NCI-H2196 treated with DMSO at 0.1 percent for 48 hours (cell line): ENCODE measurements at regions not wholly inside any gene's neighbourhood (a gene's known extent, or its start where the extent isn't known, plus 50 kb on each side); places are given as distances from the start of the nearest gene placed in this dataset.

ENCODE experiments used
- DNase-seq: peaks from one replicate; lab custom pipeline; 2025; ENCODE audit not compliant: unreplicated experiment; lab: John Stamatoyannopoulos, UW

DNA sequence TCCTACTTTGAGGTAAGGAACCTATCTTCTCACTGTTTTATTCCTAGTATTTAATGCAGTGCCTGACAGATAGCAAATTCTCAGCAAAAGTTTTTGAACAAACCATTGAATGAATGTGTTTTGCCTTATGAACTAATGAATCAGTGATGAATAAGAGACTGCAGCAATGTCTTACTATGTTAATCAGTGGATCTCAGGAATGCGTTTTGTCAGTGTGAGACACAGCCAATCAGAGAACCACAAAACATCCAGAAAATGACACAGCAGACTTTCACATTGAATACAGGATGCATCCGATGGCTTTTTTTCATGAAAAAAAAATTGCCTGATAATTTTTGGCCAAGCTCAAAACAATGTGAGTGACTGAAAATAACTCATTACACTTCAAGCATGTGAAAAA is 270.5 kb downstream of the BMP2 start:
- DNase-seq, result no peak

DNA sequence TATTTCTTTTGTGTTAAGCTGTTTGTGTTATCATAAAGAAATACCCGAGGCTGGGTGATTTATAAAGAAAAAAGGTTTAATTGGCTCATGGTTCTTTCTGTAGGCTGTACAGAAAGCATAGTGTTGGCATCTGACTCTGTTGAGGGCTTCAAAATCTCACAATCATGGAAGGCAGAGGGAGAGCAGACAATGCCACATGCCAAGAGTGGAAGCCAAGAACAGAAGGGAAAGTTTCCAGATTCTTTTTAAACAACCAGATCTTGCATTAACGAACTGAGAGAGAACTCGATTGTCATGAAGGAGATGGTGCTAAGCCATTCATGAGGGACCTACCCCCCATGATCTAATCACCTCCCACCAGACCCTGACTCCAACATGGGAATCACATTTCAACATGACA is 290.1 kb downstream of the BMP2 start:
- no peak for DNase-seq

DNA sequence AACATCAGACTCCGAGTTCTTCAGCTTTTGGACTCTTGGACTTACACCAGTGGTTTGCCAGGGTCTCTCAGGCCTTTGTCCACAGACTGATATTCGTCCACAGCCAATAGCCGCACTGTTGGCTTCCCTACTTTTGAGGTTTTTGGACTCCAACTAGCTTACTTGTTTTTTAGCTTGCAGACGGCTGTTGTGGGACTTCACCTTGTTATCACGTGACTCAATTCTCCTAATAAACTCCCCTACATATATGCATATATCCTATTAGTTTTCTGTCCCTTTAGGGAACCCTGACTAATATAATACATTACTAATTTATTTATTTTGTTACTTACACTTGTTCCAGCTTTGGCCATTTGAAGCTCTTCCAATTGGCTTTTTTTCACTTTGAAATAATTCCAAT is 311.3 kb downstream of the BMP2 start:
- no peak for DNase-seq

DNA sequence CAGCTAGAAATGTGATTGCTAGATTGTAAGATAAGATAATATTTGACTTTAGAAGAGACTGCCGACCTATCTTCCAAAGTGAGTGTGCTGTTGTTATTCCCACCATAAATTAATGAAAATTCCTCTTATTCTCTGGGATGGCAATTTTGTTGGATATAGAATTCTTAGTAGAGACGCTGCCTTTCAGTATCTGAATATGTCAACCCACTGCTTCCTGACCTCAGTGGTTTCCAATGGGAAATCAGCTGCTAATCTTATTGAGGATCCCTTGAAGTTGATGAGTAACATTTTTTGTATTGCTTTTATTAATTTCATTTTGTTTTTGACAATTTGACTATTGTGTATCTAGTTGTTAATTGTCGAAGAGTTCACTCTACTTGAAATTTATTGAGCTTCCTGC is 313.0 kb downstream of the BMP2 start:
- no peak for DNase-seq

DNA sequence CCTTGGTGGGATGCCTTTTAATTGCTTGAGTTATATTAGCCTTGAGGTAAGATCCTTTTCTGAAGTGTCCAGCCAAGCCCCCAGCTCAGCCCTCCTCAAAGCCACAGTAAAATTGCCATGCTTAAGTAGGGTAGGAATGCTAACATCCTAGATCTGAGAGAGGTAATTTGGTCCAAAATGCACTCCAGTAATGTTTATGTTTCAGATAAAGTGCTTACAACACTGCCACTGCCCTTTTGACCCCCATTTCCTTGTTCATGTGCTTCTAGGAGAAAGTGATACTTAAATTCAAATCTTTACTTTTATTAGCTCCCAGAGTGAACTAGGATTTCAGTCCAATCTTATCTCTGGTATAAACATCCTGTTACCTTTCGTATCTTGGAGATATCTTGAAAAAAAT is 318.0 kb downstream of the BMP2 start:
- DNase-seq, result no peak

DNA sequence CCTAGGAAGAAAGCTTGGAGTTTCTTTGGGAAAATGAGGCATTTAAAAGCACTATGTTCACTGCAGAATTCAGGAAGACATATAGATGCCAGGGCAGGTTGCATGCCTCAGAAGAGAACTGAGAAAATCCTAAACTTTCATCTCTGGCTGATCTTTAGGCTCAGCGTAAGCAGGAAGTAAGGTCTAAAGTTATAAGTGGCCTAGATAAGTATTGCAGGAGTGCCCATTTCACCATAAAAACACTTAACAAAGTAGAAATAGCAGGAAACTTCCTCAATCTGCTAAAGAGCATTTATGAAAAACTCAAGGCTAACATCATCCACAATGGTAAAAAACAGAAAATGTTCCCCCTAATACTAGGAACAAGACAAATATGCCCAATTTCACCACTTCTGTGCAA is 320.3 kb downstream of the BMP2 start:
- DNase-seq, result no peak

DNA sequence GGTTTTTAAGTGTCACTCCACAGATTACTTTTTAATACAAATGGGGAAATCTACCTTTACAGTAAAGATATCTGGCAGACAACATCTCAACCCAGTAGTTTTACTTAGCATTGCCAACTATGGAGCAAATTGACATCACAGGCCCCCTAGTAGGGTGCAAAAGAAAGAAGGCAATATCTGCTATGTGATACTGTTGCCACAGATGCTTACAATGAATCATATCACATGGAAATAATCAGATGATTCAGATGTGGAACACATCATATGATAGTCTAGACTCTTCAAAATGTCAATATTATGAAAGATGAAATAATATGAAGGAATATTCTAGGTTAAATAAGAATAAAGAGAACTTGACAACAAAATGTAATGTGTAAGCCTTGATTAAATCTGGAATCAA is 322.5 kb downstream of the BMP2 start:
- DNase-seq, result no peak

DNA sequence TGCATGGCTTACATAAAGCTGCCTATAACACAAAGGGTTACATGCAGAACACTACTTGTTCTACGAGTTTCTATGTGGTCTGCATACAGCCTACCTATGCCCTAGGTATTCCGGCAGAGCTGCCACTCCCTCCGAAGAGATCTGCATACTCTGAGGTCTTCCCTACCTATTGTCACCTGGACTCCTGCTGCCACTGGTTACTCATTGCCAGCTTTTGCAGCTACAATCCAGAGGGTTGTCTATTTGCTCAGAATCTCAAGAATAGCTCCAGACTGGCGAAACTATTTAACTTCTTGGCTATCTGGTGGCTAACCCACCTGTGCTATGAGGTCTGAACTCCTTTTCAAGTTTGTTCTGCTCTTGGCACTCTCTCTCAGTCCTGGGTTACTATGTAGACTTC is 323.3 kb downstream of the BMP2 start:
- no peak for DNase-seq

DNA sequence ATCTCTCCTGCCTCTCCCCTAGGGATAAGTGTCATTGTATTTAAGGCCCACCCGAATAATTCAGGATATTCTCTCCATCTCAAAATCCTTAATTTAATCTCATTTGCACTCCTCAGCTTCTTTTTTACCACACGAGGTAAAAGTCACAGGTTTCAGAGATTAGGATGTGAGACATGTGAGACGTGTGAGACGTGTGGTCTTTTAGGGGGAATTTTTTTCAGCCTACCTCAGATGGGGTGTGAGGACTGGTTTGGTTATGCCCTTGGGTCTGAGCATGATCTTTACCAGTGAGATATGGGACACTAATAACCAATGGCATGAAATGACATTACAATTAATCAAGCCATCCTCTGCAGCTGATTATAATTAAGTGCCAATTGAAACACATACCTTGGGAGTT is 324.2 kb downstream of the BMP2 start:
- DNase-seq, result no peak

DNA sequence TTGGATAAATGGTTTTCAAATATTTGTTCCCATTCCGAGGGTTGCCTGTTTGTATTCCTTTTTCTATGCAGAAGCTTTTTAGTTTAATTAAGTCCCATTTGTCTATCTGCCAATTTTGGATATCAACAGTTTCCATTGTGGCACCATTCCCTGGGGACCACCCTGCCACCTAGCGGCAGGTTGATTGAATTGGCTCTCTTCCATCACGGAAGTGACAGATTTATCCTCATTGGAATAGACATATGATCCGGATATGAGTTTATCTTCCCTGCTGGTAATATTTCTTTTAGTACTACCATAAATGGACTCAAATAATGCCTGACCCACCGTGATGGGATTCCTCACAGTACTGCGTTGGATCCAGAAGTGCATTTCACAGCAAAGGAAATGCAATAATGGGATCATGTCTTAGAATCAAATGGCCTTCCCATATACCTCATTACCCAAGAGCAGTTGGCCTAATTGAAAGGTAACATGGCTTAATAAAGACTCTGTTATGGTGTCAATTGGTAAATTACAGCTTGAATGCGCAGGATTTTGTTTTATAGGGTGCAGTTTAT is 327.0 kb downstream of the BMP2 start:
- DNase-seq, result no peak

DNA sequence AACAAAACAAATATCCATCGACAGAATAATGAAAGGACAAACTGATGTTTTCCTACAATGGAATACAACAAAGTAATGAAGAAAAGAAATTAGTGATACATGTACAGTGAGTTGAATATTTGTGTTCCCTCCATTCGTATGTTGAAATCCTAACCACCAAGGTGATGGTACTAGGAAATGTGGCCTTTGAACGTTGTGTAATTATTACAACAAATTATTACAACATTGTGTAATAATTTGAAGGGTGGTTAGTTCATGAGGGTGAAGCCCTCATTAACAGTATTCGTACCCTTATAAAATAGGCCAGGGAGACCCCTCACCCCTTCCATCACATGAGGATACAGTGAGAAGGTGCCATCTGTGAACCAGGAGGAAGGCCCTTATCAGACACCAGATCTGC is 339.4 kb downstream of the BMP2 start:
- no peak for DNase-seq

DNA sequence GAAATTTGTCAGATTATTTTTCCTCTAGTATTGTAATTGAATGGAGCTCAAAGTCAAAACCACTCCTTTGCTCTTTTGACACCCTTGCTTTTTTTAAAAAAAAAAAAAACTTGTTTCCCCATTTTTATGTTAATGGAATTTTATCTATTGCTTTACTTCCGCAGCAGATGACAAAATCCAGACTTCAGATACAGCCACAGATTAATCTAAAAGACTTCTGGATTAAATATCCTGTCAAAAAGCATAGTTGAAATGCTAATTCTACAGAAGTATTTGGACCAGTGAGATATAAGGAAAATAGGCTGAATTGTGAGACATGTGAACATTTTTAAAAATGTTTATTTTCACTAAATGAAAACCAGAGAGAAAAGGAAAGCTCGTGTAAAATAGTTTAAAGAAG is 341.4 kb downstream of the BMP2 start:
- no peak for DNase-seq

DNA sequence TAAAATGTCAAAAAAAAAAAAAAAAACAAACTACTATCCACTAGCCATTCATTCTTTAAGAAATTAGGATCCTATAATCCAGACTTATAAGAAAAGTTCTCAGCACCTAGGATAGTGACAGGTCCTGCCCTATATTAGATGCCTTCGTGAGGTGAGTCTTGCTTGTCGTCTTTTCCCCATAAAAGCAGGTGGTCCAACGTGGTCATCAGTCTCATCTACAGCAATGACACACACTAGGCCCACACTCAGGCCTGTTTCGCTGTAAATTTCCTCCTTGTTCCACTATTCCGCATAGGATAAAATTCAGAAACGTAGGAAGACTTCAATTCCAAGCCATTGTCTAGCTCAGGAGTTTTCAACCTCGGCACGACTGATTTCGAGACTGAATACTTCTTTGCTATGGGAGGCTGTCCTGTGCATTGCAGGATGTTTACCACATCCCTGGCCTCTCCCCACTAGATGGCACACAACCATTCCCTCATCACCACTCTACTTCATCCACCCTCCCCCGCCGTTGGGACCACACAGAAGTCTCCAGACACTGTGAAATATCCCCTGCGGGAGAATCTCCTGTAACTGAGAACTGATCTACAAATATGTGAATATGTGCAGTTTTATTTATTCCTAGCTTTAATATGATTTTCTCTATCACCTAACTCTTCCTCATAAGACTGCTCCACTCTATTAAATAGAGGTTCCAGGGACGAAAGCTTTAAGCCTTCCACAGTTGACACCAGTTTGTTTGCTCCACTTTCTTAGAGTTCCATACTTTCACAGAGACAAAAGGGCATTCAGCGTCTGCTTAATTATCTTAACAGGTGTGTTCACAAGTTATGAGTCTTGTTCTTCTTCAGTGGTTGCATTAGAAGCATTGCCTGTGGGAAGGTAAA is 346.3 kb downstream of the BMP2 start:
- DNase-seq, result peak; percentile 8

DNA sequence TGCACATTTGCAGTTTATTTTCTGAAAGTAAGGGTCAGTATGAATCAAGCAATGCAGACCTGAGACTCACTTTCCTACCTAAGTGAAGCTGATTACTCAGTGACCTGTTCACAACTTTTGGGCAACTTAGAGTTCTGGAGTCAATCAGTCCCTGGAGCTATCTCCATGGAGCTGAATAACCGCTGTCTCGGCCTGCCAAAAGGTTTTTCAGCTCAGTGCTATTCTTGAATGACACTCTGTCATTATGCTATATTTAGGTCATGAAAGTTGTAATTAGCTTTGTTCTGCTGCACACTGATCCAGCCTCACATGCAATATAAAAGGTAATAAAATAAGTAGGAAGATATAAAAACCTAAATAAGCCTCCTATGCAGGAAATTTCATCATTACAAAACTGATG is 356.0 kb downstream of the BMP2 start:
- no peak for DNase-seq

DNA sequence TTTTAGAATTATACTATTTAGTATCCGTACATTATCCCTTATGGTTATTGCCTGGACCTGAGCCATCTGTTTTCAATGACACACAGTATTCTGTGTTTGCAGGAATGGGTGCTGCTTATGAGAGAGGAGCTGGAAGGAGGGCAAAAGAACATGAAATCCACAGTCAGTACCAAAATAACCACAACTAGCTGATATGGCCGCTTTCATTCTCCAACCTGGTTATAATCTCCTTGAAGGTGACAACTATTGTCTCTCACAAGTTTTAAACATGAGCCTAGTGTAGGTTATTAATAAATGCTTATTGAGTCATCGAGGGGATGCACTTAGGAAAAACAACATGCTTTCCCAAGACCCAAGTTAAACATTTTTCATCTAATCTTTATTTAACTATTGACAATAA is 356.6 kb downstream of the BMP2 start:
- DNase-seq, result no peak

DNA sequence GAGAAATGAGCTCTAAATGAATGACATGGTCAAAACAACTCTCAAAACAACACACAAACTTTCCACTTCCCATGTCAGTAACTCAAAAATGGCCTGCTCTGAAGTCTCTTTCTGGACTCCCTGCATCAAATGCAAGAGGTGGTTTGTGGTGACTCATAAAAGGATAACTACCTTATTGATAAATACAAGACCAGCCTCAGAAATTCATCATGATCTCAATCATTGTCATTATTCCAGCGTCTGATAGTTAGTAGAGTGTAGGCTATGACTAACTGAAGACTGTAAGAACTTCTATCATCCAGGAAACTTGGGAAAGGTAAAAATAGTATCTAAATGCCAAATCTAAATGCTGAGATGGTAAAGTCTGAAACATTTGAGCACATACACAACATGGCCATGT is 369.4 kb downstream of the BMP2 start:
- DNase-seq, result no peak

DNA sequence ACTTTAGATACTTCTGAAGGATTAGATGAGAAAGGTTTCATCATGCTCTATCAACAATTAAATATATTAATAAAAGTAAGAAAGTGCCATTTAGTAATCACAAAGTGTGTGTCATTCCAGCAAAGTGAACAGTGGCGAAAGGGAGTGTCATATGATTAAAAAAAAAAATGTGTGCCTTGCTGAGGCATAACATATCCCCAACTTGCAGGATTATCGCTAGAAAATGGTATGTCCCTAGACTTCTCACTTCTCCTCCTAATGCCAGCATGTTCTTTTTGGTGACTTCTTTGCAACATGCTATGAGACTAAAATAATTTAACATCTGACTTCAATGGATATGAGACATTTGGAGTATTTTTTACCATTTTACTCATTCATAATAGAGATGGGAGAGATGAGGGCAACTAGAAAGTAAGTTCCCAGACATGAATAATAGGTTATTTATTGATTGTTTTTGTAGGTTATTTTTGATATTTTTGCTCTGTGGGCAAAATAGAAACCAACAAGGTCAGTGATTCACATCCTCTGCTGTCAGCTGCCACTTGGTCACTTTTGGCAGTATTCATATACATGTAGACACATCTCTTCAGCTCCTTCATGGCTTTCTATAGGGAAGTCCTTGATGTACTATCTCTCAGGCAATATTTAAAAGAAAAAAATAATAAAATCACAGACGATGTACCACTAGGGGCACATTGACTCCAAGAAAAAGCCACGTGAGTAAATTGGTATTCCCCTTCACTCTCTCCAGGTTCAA is 370.1 kb downstream of the BMP2 start:
- DNase-seq, result no peak

DNA sequence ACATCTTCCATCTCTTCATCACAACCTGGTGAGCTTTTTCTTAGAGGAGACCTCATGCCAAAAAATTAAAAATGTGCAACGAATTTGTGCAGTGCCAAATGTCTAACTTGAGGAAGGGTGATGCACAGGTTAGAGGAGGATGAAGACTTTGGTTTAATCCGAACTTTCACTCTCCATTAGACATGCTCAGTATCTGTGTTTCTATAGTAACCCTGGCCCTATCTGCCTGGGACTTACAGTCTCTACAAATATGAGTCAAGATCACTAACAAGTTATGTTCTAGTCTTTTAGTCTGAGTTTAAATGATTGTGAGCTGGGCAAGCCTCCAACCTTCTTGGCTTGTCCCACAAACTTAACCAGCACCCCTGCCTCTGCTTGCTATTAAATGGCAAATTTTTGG is 377.0 kb downstream of the BMP2 start:
- DNase-seq, result no peak

DNA sequence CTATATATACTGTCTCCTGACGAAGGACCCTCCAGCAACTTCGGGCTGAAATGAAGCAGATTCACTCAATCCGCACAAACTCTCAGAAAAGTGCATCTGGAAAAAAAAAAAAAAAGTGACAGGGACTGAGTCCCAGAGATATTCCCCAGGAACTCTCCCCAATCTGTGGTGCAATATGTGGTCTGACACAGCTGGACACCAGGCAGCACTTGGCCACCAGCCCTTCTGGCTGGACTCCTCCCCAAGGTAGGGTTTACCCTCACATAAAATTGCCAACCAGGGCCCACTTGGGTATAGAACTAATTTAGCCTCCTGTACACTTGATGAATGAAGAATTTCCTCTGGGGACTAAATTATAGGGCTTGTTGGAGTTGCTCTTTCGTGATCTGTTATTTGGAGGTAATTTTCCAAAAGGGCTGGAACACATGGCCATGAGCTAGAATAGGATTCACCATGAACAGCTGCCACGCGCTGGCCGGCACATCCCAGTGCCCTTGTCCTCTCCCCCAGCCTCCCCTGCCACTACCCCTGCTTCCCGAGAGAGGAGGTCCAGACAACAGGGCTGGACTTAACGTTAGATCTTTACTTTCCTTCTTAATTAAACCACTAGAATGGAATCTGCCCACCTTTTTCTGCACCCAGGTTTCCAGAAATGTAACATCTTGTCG is 379.2 kb downstream of the BMP2 start:
- no peak for DNase-seq

DNA sequence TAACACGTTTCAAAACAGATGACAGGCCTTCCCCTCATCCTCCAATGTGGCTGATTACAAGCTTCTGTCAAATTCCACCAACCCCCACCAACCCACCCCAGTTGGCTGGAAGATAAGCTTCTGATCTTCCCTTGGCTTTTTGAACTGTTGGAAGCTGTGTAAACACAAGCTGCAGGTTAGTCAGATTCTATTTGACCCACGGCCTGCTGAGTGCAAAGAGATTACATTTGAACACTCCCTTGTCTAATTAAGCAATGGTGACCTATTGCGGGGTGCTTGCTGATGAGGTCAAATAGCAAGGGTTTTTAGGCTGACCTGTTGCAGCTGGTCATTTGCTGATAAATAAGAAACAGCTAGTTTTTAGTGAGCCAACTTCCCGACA is 379.7 kb downstream of the BMP2 start:
- no peak for DNase-seq

DNA sequence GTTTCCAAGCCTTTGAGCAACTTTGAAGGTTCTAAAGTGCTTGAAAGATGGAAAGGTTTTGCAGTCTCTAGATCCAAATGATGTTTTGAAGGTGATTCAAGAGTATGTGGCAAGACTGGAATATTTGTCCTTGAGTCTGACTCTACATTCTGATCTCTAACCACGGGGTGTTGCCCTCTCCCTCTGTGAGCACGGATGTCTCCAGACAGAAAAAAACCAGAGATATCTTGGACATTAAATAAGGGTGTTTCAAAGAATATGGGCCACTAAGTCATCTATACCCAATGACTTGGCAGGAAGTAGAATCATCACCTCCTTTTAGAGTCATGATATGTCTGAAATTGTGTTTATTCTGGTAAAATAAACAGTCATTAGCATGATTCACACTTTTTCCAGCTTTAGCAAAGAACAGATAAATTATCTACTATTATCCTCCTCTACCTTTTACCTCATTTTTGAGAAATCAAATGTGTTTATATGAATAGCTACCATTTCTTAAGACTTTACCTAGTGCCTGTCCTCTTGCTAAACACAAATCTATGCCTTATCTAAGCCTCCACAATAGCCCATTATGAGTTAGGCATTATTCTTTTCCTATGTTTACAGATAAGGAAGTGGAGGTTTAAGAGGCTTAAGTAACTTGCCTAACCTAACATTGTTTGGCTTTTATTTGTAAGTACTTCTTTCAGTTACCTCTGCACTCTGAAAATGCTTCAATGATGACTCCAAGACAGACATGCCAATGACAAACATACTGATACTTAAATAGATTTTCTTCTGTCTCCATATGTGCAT is 384.4 kb downstream of the BMP2 start:
- no peak for DNase-seq
